HL-60 (cell line): ENCODE measurements at regions not wholly inside any gene's neighbourhood (a gene's known extent, or its start where the extent isn't known, plus 50 kb on each side); places are given as distances from the start of the nearest gene placed in this dataset.

ENCODE experiments used
- CTCF ChIP-seq: IDR thresholded peaks from one replicate; pipeline ENCODE4 v1.5.1; 2011; ENCODE audit warnings: low read length, control low read depth, inconsistent platforms; ENCODE audit not compliant: insufficient read depth
- REST ChIP-seq: IDR thresholded peaks from 2 replicates; pipeline ENCODE4 v1.6.1; 2012; ENCODE audit warnings: low read depth; ENCODE audit not compliant: insufficient replicate concordance

- TF ChIP-seq CTCF (no peak), REST (no peak)
Observed at GRCh38 chr16:74080311-74080710, 216.3 kb upstream of the PSMD7 start.
